Stimulated activated CD8-positive, alpha-beta memory T cell treated with anti-CD3 and anti-CD28 coated beads, Interleukin-4, amount 100 ng/mL, for 1 hour (primary cell): ENCODE measurements at regions not wholly inside any gene's neighbourhood (a gene's known extent, or its start where the extent isn't known, plus 50 kb on each side); places are given as distances from the start of the nearest gene placed in this dataset.

Source experiments
- DNase-seq, 2 donors: peaks; one replicate each; pipeline ENCODE4 v3.0.0-alpha.2; 2020; ENCODE audit warnings: low read depth in 2 of 2, low spot score in 1 of 2

DNA sequence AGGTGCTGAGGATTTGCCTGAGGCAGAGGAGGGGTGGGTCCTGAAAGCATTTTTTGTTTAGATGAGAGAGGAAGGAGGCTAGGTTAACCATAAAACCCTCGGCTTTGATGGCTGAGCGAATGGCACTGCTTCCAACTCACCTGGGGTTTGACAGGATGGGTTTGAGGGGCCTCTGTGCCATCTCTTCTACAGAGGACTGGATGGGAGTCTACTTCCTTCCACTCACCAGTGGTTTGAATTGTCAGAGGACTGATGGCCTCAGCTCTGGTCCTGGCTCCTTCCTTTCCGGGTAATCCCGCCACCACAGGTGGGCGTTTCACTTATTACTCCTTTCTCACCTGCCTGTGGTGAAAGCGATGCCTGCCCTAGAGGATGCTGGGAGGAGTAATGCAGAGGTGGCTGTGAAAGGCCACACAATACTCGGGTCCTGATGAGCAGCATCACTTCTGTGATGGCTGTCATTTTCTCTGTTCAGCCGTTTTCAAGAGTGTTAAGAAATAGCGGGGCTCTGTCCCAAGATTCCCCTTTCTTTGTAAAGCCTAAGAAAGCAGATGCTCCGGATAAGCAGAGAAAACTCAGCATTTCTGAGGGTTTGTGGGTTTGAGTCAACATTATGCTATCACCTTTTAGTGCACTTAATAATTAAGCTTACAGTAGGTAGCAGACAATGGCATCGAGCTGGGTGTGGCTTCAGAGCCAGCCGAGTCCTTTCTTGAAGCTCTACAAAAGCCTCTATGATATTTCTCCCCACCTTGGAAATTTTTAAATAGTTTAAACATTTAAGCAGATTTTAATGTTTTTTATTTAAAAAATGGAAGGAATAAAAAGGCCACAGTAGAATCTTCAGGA lies 220.7 kb downstream of the HLX start:
- no peak for DNase-seq

DNA sequence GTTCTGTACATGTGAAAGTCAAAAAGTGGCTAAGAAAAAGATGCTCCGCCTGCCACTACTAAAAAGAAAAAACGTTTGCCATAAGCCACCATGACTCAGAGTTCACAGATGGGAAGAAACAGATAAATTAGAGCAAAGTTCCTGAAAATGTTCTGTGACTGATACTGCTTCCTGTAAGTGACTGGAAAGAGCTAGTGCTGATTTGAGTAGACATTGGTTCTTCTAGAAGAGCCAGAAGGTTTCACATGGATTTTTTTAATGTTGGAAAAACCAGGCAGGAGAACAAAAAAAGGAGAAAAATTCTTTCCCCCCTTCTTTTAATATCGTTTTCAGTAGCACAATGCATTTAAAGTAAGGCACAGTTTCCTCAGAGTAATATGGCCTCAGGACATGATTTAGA lies 221.4 kb downstream of the HLX start:
- DNase-seq: no peak

DNA sequence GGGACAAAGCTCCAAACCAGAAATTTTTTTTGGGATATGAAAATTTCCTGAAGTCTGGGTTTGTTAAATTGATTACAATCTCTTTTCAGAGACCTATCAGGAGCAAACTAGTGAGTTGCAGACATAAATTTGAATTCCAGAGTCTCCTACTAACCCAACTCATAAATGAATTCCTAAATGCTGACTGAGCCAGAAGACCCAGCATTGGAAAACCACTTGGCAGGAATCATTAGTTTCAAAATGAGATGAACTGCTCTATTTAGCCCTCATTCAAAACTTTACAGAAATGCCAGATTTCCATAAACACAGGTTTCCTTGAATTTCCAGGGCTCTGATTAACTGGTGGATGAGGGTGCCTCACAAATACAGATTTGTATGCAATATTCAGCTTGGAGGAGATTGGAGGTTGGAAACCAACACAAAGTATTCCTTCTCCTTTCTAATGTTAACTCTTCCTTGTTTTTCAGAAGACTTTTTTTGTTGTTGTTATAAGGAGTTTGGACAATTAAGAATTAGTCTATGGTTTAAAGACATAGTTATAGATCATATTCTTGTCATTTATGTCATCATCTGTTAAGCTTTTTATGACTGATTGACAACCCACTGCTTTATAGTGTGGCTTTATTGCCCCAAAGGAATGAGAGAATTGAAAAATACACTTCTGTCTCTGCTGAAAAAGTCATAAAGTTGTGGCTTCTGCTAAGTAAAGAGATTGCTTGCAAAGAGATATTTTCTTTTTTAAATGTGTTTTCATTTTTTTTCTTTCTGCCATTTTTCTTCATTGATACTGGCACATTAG lies 222.8 kb downstream of the HLX start:
- no peak for DNase-seq

DNA sequence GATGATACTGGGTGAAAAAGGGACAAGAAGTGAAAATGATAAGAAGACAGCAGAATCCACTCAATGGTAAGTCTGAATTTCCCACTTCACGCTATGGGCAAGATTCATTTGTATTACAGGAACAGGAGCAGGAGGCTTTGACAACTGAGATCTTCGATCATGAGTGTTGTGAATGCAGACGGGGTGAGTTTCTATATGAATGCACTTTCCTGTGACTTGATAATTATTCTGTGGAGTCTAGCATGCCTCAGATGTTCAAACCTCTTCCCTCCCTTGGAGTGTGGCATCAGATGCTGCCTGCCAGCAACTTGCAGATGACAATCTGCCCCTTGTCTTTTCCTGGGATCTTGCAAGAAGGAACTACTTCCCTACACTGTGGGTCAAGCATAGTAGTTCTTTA lies 225.4 kb downstream of the HLX start:
- DNase-seq: no peak

DNA sequence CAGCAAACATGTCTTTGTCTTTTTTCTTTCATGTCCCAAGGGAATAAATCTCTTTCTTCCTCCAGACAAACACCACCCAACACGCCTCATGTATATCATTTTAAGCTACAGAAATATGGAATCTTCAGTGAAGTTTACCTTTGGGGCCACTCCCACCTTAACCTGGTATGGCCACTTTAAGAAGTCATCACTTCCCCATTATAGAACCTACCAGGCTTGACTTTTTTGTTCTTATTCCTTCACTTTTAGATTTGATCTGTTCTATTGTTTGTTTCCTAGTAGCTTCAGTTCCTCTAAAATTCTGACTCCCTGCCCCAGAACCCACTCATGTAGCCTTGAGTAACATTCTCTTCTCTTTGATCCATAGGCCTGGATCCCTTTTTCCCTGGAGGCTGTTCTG lies 226.3 kb downstream of the HLX start:
- DNase-seq: no peak

DNA sequence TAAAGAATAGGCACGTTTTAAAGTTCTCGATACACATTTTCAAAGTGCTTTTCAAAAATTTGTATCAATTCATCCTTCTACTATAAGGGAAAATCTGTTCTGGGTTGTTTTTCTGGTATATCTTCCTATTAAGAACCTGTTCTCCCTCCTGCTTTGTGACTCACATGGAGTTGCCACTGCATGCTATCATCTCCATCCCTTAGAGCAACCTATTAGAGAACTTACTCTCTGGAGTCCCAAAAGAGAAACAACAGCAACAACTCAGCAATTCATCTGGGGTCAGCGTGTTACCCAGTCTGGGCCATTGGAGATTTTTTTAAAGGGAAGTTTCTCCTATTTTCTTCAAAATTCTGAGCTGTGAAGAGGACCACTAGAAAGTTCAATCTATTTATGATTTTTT lies 227.4 kb downstream of the HLX start:
- DNase-seq: no peak

DNA sequence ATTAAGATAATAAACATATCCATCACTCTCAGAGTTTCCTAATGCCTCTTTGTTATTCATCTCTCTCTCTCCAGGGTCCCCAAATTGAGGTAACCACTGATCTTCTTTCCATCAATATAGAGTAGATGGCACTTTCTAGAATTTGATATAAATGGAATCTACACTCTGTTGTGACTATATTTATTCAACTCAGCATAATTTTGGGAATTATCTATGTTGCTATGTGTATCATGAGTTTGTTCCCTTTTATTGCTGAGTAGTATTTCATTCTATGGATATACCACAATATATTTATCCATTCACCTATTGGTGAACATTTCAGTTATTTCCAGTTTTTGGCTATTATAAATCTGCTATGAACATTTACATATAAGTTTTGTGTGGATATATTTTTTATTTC lies 230.7 kb downstream of the HLX start:
- no peak for DNase-seq

DNA sequence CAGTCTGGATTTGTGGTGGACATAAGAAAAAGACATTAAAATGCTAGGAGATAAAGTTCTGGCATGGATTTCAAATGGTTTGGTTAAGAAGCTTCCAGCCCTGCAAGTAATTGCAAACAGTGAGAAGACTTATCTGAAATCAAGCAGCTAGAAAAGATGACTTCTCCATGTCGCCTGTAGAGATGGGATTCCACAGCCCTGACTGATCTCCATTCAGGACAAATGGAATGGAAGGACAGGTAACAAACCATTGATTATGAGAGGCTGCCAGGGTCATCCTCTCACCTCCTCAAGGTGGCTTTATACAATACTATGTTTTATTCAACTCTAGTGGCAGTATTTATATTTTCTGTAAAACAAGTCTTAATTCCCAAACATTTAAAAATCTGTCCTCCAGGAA lies 237.9 kb downstream of the HLX start:
- DNase-seq: no peak

DNA sequence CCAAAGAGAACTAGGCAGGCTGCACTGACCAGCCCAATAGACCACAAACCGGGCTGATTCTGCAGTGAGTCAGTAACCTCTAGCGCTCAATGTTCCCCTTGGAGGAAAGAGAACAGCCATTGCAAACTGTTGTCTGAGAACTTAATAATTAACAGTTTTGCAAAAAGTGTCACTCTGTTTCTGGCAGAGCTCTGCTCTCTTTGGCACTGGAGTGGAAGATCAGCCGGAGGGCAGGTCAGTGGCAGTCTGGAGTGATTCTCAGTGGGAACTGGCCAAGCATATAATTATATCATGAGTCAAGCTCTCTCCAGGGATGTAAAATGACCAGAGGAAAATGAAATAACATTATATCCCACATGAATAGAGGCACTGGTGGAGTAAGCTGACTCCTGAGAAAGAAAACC lies 238.3 kb downstream of the HLX start:
- no peak for DNase-seq

DNA sequence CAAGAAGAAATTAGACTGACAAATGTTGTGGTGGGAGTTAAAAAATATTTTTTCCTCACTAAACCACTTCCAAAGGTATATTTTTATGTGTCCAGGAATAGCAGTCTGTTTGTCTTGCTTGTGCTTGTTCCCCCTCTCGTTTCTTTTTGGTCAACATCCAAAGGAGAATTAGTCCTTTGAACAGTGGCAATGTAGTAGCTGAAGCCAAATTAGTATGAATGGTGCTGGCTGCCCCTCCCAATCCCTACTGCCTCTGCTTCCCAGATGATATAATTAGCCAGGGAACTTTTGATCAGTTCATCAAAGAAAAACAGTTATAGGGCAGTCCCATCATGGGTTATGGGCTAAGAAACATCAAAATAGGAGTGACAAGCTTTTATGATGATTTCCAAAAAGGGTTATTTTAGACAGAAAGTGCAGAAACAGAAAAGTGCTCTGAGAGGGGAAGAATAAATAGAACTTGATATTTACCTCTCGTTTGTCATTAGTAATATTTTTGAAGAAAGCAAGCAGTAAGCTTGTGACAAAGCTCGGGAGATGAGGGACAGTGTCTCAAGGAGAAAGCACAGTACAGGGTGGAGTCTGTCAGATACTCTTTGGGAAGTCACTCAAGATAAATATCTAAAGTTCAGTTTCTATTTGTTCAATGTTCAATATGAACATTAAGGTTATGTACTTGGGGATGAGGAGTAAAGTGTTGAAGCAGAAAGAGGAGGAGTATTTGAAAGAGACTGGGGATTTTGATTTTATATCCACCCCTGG lies 239.1 kb downstream of the HLX start:
- no peak for DNase-seq

DNA sequence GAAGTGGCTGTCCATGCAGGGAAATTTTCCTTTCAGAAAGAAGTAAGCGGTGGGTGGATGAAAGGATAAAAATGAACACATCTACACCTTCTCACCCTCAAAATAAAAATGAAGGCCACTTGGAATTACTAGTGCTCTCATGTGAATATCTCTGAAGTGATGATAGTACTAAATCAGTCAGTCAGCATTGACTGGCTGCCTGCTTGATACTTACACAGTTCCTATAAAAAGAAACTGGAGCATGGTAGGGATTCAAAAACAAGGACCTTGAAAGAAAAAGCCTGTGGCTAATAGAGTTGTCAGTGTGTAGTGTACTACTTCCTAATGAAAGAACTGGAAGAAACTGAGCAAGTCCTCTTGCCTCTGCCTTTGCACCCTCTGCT lies 239.7 kb downstream of the HLX start:
- no peak for DNase-seq

DNA sequence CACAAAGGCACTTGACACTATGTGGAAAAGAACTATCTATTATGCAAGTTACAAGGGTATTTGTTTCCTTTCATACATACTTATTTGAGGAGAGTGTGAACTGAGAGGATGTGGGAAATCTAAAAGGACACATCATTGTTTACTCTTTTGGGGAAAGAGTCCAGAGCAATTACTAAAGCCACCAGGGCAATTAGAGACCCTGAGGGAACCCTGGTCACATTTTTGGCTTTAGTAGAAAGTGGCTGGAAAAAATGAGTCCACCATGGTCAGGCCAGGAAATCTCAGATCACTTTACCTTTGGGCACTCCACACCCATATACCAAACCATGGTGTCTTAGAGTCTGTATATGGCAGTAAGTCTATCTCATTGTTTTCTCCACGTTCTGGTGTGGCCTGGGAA lies 243.3 kb downstream of the HLX start:
- no peak for DNase-seq

DNA sequence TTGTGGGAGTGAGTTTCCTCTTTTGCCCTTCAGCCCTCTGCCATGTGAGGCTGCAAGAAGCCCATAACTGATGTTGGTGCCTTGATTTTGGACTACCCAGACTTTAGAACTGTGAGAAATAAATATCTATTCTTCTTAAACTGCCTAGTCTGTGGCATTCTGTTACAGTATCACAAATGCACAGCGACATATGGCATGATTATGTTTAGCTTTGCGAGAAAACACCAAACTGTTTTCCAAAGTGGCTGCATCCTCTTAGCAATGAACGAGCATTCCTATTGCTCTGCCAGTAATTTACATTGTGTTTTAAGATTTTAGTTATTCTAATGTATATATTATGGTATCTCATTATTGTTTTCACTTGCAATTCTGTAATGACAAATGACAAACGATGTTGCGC lies 246.7 kb downstream of the HLX start:
- no peak for DNase-seq

DNA sequence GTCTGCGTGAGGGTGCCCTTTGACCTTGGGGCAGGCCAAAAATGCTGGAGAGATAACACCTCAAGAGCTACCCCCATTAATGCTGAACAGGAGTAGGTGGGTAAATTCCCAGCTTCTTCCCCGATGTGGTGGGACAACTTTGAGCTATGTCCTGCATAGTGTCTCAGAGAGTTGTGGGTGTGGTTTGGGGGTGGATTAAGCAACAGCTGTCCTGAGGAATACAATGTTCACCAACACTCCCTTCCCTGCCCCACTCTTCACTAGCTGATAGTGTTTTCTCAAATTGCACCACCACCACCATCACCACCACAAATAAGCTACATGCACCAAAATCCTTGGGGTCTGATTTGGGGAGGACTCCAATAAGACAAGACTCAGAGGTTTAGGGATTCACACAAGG lies 258.4 kb downstream of the HLX start:
- DNase-seq: no peak

DNA sequence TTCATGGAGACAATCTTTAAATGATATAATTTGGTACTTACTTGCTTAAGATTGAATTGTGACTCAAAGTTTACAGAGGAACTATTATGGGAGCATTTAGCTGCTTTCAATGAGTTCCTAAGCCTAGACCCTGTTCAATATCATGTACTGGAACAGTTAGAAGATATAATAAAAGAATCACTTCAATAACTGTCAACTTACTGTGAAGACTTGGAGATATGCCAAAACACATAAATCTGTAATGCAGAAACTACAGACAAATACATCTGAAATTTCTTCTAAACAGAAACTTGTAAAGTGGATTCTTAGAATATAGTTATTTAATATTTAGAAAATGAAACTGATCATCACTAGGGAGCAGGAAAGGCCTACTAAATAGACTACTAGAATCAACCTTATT lies 259.3 kb downstream of the HLX start:
- DNase-seq: no peak

DNA sequence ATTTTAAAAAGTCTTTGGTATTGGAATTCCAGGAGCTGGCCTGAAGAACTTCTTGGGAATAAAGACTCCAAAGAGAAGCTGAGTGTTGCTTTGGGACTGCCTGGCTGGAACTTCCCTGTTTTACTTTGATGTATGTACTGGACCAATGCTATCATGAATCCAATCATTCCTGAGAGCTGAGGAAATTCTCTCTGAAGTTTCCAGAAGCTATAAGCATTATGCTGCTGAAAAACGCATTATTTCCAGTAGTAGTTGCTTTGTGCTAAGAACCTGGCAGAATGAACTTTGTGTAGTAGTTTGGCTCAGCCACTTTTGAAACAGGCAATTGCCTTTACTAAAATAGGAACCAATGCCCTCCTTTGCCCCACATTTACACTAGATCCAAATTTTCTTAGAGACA lies 260.7 kb downstream of the HLX start:
- DNase-seq: no peak

DNA sequence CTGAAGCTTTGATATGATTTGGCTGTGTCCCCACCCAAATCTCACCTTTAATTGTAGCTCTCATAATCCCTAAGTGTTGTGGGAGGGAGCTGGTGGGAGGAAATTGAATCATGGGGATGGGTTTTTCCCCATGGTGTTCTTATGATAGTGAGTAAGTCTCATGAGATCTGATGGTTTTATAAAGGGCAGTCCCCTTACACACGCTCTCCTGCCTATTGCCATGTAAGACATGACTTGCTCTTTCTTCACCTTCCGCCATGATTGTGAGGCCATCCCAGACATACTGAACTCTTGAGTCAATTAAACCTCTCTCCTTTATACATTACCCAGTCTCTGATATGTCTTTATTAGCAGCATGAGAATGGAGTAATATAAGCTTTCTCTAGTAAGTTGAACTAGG lies 261.9 kb downstream of the HLX start:
- no peak for DNase-seq

DNA sequence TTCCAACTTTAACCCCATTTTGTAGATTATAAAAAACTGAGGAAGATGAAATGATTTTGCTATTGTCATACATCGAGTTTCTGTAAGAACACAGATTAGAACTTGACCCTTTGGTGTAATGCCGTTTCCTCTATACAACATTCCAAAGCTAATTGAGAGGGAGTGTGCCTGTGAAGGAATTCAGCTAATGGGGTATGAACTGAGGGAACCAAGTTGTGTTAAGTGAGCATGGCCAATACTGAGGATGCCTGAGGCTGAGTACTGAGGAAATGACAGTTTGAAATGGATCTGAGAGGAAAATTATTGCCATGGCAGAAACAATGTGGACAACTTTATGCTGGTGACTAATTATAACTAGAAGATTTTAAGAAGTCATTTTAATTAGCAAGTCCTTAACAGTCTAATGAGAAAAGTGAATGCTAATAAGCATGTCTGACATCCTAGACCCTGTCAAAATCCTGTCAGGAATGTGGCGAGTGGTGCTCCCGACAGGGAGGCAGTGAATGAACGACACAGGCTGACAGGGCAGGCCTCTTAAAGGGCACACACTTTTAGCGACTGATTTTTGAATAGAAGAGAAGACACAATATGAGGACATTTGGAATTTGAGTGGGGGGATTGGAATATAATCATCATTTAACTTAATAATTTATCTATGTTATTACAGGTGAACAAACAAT lies 262.5 kb downstream of the HLX start:
- DNase-seq: no peak

DNA sequence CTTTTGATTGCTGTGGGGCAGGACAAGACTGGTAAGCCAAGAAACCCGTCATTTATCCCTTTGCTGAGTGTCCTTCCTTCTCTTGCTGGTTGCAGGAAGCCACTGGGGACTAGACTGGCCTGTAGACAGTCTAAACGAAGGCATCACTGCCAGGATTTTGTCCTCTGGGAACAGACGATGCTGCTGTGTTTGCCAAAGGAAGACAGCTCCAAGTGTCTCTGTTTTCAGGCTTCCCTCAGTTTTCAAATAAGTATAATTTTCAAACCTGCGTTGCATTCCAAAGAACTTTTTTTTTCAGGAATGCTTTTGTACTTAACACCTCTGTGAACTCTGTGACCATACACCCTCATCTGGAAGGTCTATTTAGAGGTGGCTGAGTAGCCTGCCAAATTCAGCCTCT lies 269.4 kb downstream of the HLX start:
- DNase-seq: no peak

DNA sequence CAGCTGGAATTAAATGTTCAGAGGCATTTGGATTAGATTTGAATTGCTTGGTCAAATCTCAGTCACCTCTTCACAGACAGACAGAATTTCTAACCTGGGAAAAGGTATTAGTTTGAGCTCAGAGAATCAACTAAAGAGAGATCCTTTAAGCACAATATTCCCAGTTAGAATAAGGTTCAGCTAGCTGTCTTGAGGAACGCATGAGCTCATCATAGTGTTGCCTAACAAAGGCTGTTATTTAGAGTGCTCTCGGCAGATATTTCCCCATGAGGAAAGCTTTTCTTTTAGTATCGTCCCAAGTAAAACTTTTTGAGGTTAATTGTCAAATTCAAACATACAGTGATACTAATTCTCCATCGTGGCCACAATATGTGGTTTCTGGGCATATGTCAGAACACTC lies 269.9 kb downstream of the HLX start:
- no peak for DNase-seq

DNA sequence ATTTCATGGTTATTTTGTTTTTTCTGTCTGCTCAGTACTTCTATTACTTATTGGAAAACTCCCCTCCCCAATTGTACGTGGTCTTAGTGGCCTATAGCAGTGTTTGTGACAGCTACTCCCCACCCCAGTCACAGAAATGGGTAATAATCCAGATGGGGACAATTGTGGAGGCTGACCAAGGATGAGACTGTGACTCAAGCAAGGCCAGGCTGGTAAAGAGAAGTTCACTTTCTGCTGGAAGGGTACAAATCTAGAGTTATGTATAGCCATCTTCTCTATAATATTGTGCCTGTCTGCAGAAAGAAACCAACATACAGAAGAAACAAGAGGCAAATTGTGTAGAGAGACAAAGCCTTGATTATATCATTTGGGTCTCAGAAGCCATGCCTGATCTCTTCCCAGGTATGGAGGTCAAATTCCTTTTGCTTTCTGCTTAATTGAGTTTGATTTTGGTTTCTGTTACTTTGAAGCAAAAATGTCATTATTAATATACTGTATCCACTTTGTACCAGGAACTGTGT lies 270.4 kb downstream of the HLX start:
- DNase-seq: no peak
